Caco-2 (cell line): ENCODE measurements at regions not wholly inside any gene's neighbourhood (a gene's known extent, or its start where the extent isn't known, plus 50 kb on each side); places are given as distances from the start of the nearest gene placed in this dataset.

Experiments
- BruUV-seq: library from RNA; stranded (reverse); fragments of 400-500 nt; replicated peaks from 2 replicates; lab custom pipeline; 2021; lab: Mats Ljungman, UMichigan
- CTCF ChIA-PET: fragments of 300-600 bp; sonication (Branson Sonifier 250); formaldehyde crosslinking; loops from one replicate; lab custom pipeline; 2022; ENCODE audit warnings: antibody characterized with exemption; lab: Charles Lee
- POLR2A ChIA-PET: fragments of 300-600 bp; sonication (Branson Sonifier 250); formaldehyde crosslinking; loops from one replicate; lab custom pipeline; 2022; ENCODE audit warnings: antibody characterized with exemption; lab: Charles Lee
- DNase-seq, 2 experiments: peaks; one replicate each; pipeline versions ENCODE4 v3.0.0 to v3.0.0-alpha.2; 2020 to 2022
- H3K27me3 ChIP-seq: replicated peaks from 2 replicates; pipeline ENCODE4 v1.6.0; 2011; ENCODE audit warnings: low read length; ENCODE audit not compliant: control insufficient read depth, insufficient read depth
- H3K36me3 ChIP-seq: 2 replicates; pipeline ENCODE4 v1.5.1; 2011; ENCODE audit warnings: low read length; ENCODE audit not compliant: control insufficient read depth, insufficient read depth
- H3K4me1 ChIP-seq: fragments of 250-450 bp; sonication (Bioruptor Pico); 2 replicates; pipeline ENCODE4 v1.5.1; 2020; ENCODE audit warnings: mild to moderate bottlenecking
- H3K4me3 ChIP-seq: 2 replicates; pipeline ENCODE4 v1.5.1; 2011; ENCODE audit warnings: low read depth, mild to moderate bottlenecking, control low read depth, low read length
- H3K9me3 ChIP-seq: fragments of 250-450 bp; sonication (Bioruptor Pico); 2 replicates; pipeline ENCODE4 v1.5.1; 2020; ENCODE audit warnings: mild to moderate bottlenecking, moderate library complexity
- H3K27ac Mint-ChIP-seq: one replicate; pipeline ENCODE4 v1.8.0; 2022; ENCODE audit warnings: mixed read lengths; ENCODE audit not compliant: unreplicated experiment
- H3K27me3 Mint-ChIP-seq: one replicate; pipeline ENCODE4 v1.8.0; 2022; ENCODE audit warnings: mixed read lengths; ENCODE audit not compliant: insufficient read depth, unreplicated experiment
- H3K36me3 Mint-ChIP-seq: one replicate; pipeline ENCODE4 v1.8.0; 2022; ENCODE audit warnings: mild to moderate bottlenecking, mixed read lengths; ENCODE audit not compliant: insufficient read depth, unreplicated experiment
- H3K4me1 Mint-ChIP-seq: one replicate; pipeline ENCODE4 v1.8.0; 2022; ENCODE audit warnings: low read depth, mixed read lengths; ENCODE audit not compliant: unreplicated experiment
- H3K4me3 Mint-ChIP-seq: one replicate; pipeline ENCODE4 v1.8.0; 2022; ENCODE audit warnings: mild to moderate bottlenecking, moderate library complexity, mixed read lengths; ENCODE audit not compliant: unreplicated experiment
- H3K9me3 Mint-ChIP-seq: one replicate; pipeline ENCODE4 v1.8.0; 2022; ENCODE audit warnings: mixed read lengths; ENCODE audit not compliant: unreplicated experiment
- intact Hi-C: fragments of 100-400 bp; cut with micrococcal nuclease; formaldehyde crosslinking; loops from one replicate; pipeline ENCODE4 v1.10.0; 2022; ENCODE audit not compliant: unreplicated experiment
- TF ChIP-seq, protein P1 (sequence below), 2 experiments: fragments of 200-600 bp in 1 of 2; IDR thresholded peaks; 1 replicate in 1 of 2; 2 replicates in 1 of 2; pipeline versions ENCODE4 v1.5.1 to v1.8.0; 2011 to 2022; ENCODE audit warnings: antibody characterized with exemption in 1 of 2, control low read depth in 1 of 2, inconsistent platforms in 1 of 2, low read depth in 1 of 2, low read length in 1 of 2, mild to moderate bottlenecking in 1 of 2, moderate library complexity in 1 of 2; ENCODE audit not compliant: insufficient read depth in 1 of 2, severe bottlenecking in 1 of 2, unreplicated experiment in 1 of 2

DNA sequence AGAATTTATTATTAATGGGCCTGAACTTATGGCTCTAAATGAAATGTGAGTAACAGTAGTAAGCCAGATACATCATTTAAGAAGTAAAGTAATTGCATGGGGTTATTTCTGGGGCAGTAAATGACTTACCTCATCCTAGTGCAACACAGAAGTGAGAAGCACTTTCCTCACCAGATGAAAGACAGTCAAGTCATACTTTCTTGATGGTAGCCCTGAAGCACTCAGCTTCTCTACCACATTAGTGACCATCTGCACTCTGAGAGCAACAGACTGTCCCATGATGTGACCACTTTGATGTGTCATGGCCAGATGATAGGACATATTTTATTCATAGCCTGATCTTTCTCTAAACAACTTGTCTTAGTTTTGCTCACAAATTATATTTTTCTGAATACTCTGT lies 369.5 kb upstream of the PHF14 start:
- DNase-seq, result no peak
- ChIA-PET POLR2A (no interaction called here), CTCF (no interaction called here)
- intact Hi-C loops, result no loop called here
- H3K4me1 Mint-ChIP-seq, result no peaks in the 10 kb centered on the region
- H3K27ac Mint-ChIP-seq, result no peak overlapping the region
- H3K4me3 Mint-ChIP-seq, result no peak overlapping the region
- TF ChIP-seq, protein P1, sequence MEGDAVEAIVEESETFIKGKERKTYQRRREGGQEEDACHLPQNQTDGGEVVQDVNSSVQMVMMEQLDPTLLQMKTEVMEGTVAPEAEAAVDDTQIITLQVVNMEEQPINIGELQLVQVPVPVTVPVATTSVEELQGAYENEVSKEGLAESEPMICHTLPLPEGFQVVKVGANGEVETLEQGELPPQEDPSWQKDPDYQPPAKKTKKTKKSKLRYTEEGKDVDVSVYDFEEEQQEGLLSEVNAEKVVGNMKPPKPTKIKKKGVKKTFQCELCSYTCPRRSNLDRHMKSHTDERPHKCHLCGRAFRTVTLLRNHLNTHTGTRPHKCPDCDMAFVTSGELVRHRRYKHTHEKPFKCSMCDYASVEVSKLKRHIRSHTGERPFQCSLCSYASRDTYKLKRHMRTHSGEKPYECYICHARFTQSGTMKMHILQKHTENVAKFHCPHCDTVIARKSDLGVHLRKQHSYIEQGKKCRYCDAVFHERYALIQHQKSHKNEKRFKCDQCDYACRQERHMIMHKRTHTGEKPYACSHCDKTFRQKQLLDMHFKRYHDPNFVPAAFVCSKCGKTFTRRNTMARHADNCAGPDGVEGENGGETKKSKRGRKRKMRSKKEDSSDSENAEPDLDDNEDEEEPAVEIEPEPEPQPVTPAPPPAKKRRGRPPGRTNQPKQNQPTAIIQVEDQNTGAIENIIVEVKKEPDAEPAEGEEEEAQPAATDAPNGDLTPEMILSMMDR (IDR thresholded peaks at IDR 0.05; ENCODE audit: insufficient read depth in 1 of 2, low read depth in 1 of 2, low read length in 1 of 2, severe bottlenecking in 1 of 2, unreplicated experiment in 1 of 2), result no peak
- H3K4me1 ChIP-seq, result no peaks in the 10 kb centered on the region
- no peaks in the 10 kb centered on the region for H3K27me3 Mint-ChIP-seq
- H3K9me3 Mint-ChIP-seq, result no peaks in the 10 kb centered on the region
- no peaks in the 10 kb centered on the region for H3K36me3 Mint-ChIP-seq
- no peaks in the 10 kb centered on the region for H3K36me3 ChIP-seq
- no TSS peak for BruUV-seq
- no peaks in the 10 kb centered on the region for H3K9me3 ChIP-seq
- H3K4me3 ChIP-seq, result no peak overlapping the region
- H3K27me3 ChIP-seq, result no peaks in the 10 kb centered on the region

DNA sequence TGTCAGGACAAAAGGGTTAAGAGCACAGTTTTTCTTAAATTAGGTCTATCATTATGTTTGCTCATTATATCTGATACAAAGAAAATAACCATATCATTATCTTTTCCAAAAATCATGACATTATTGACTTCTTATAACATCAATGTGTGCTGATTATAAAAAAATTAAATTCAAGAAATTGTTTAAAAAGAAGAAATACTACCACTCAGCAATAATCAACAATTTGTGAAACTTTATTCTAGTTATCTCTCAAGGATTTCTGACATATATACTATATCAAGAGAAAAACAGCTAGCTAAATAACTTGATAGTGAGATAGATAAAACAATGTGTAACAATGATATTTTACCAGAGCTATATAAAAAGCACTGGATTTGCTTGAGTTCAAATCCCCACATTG lies 360.7 kb upstream of the PHF14 start:
- H3K4me1 ChIP-seq, result no peaks in the 10 kb centered on the region
- no peak overlapping the region for H3K27ac Mint-ChIP-seq
- H3K36me3 ChIP-seq, result no peaks in the 10 kb centered on the region
- no peaks in the 10 kb centered on the region for H3K27me3 ChIP-seq
- ChIA-PET POLR2A (no interaction called here), CTCF (no interaction called here)
- no peaks in the 10 kb centered on the region for H3K9me3 Mint-ChIP-seq
- no peak overlapping the region for H3K4me3 Mint-ChIP-seq
- H3K27me3 Mint-ChIP-seq, result no peaks in the 10 kb centered on the region
- no peaks in the 10 kb centered on the region for H3K4me1 Mint-ChIP-seq
- no peaks in the 10 kb centered on the region for H3K9me3 ChIP-seq
- no peaks in the 10 kb centered on the region for H3K36me3 Mint-ChIP-seq
- TF ChIP-seq, protein P1 (IDR thresholded peaks at IDR 0.05; ENCODE audit: insufficient read depth in 1 of 2, low read depth in 1 of 2, low read length in 1 of 2, severe bottlenecking in 1 of 2, unreplicated experiment in 1 of 2), result no peak
- H3K4me3 ChIP-seq, result no peak overlapping the region
- BruUV-seq, result no TSS peak
- intact Hi-C loops, result no loop called here
- DNase-seq, result no peak

- TF ChIP-seq, protein P1 (IDR thresholded peaks at IDR 0.05; ENCODE audit: insufficient read depth in 1 of 2, low read depth in 1 of 2, low read length in 1 of 2, severe bottlenecking in 1 of 2, unreplicated experiment in 1 of 2), result no peak
- peaks cover 6% of the 10 kb centered on the region for H3K27me3 Mint-ChIP-seq
- ChIA-PET CTCF (no interaction called here), POLR2A (no interaction called here)
- DNase-seq, result no peak
- no peaks in the 10 kb centered on the region for H3K36me3 Mint-ChIP-seq
- Histone ChIP-seq H3K4me3 (no peak overlapping the region), H3K9me3 (no peaks in the 10 kb centered on the region), H3K27me3 (no peaks in the 10 kb centered on the region), H3K4me1 (no peaks in the 10 kb centered on the region), H3K36me3 (no peaks in the 10 kb centered on the region)
- BruUV-seq, result no TSS peak
- intact Hi-C loops, result no loop called here
- no peaks in the 10 kb centered on the region for H3K4me1 Mint-ChIP-seq
- peaks cover 21% of the 10 kb centered on the region for H3K9me3 Mint-ChIP-seq
- no peak overlapping the region for H3K27ac Mint-ChIP-seq
- no peak overlapping the region for H3K4me3 Mint-ChIP-seq
Observed at GRCh38 chr7:10618953-10619352, 354.7 kb upstream of the PHF14 start.
